ENCODE measurements at regions not wholly inside any gene's neighbourhood (a gene's known extent, or its start where the extent isn't known, plus 50 kb on each side); places are given as distances from the start of the nearest gene placed in this dataset.

- Histone ChIP-seq H3K27ac (ENCODE audit: low read length) (no peak overlapping the region), H3K9me3 (ENCODE audit: control insufficient read depth in 1 of 2, low read length in 2 of 2) (peaks cover 0 to 5% of the 10 kb centered on the region in 2 donors), H3K4me3 (ENCODE audit: low read depth in 1 of 2, low read length in 2 of 2) (no peak overlapping the region), H3K27me3 (ENCODE audit: low read depth, low read length) (no peaks in the 10 kb centered on the region), H3K4me1 (ENCODE audit: control insufficient read depth in 1 of 2, insufficient read depth in 2 of 2, low read length in 2 of 2) (peaks cover 0 to 21% of the 10 kb centered on the region in 2 donors), H3K36me3 (ENCODE audit: control insufficient read depth in 1 of 2, insufficient read depth in 2 of 2, low read length in 2 of 2) (no peaks in the 10 kb centered on the region)
Measured at GRCh38 chr10:44195112-44196007, 189.5 kb downstream of the CXCL12 start.

DNA sequence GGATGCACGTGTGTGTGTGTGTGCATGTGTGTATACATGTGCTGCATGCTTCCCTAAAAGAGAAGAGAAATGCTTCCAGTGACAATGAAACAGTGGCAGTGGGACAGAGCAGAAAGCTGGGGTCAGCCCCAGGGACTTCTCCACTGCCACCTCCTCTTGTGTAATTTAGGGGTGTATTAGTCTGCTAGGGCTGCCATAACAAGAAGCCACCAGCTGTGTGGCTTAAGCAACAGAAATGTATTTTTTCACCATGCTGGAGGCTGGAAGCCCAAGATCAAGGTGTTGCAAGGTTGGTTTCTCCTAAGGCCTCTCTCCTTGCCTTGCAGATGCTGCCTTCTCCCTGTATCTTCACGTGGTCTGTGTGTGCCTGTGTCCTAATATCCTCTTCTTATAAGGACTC lies 190.5 kb downstream of the CXCL12 start:
- H3K9me3 ChIP-seq (ENCODE audit: control insufficient read depth in 1 of 2, low read length in 2 of 2): peaks cover 0 to 5% of the 10 kb centered on the region in 2 donors
- H3K36me3 ChIP-seq (ENCODE audit: control insufficient read depth in 1 of 2, insufficient read depth in 2 of 2, low read length in 2 of 2): no peaks in the 10 kb centered on the region
- no peak overlapping the region for H3K27ac ChIP-seq (ENCODE audit: low read length)
- H3K27me3 ChIP-seq (ENCODE audit: low read depth, low read length): no peaks in the 10 kb centered on the region
- peaks cover 0 to 21% of the 10 kb centered on the region in 2 donors for H3K4me1 ChIP-seq (ENCODE audit: control insufficient read depth in 1 of 2, insufficient read depth in 2 of 2, low read length in 2 of 2)
- H3K4me3 ChIP-seq (ENCODE audit: low read depth in 1 of 2, low read length in 2 of 2): no peak overlapping the region

DNA sequence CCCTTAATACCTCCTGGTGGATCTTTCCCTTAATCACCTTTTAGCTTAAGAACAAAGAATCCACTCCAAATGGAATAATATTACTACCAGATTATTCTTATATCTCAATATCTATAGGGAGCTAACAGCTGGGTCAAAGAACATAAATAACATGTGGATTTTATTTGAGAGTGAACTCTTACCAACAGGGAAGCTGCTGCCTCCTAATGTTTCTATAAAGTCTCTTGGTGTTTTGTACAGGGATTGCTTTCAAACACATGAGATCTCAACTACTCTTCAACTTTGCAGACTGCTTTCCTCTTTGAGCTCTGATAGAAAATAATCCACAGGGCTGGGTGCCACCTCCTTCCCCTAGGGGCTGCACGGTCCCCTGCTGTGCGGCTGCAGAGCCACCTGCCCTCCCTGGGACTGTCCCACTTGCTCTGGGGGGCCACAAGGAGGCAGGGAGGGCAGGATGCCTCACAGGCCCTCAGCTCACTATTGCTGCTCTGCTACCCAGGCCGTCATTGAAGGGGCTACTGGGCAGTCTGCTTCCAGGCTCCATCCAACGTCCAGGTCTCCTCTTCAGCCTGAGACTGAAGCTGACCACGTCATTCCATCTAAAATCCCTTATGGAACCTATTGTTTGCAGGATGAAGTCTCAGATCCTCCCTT lies 191.2 kb downstream of the CXCL12 start:
- Histone ChIP-seq H3K4me1 (ENCODE audit: control insufficient read depth in 1 of 2, insufficient read depth in 2 of 2, low read length in 2 of 2) (peaks cover 0 to 21% of the 10 kb centered on the region in 2 donors), H3K36me3 (ENCODE audit: control insufficient read depth in 1 of 2, insufficient read depth in 2 of 2, low read length in 2 of 2) (no peaks in the 10 kb centered on the region), H3K9me3 (ENCODE audit: control insufficient read depth in 1 of 2, low read length in 2 of 2) (peaks cover 0 to 5% of the 10 kb centered on the region in 2 donors), H3K27ac (ENCODE audit: low read length) (no peak overlapping the region), H3K27me3 (ENCODE audit: low read depth, low read length) (no peaks in the 10 kb centered on the region), H3K4me3 (ENCODE audit: low read depth in 1 of 2, low read length in 2 of 2) (no peak overlapping the region)

DNA sequence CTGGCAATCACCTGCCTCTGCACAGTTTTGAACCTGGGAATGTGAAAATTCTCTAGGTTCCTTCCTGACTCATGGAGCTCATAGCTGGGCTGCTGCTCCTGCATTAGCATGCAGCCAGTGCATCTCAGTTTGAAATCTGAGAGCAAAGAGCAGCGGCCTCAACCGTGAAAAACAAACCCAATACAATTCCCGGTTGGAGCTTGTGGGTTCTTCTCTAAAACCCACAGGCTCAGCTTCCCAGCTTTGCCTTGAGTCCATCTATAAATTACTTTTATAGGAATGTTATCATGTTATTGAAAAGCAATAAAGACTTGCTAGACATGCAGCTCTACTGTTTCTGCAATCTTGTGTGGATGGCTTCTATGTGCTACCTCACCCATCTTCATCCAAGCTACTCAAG lies 191.7 kb downstream of the CXCL12 start:
- no peak overlapping the region for H3K4me3 ChIP-seq (ENCODE audit: low read depth in 1 of 2, low read length in 2 of 2)
- no peak overlapping the region for H3K27ac ChIP-seq (ENCODE audit: low read length)
- H3K4me1 ChIP-seq (ENCODE audit: control insufficient read depth in 1 of 2, insufficient read depth in 2 of 2, low read length in 2 of 2): peaks cover 0 to 17% of the 10 kb centered on the region in 2 donors
- no peaks in the 10 kb centered on the region for H3K27me3 ChIP-seq (ENCODE audit: low read depth, low read length)
- no peaks in the 10 kb centered on the region for H3K36me3 ChIP-seq (ENCODE audit: control insufficient read depth in 1 of 2, insufficient read depth in 2 of 2, low read length in 2 of 2)
- peaks cover 0 to 5% of the 10 kb centered on the region in 2 donors for H3K9me3 ChIP-seq (ENCODE audit: control insufficient read depth in 1 of 2, low read length in 2 of 2)

DNA sequence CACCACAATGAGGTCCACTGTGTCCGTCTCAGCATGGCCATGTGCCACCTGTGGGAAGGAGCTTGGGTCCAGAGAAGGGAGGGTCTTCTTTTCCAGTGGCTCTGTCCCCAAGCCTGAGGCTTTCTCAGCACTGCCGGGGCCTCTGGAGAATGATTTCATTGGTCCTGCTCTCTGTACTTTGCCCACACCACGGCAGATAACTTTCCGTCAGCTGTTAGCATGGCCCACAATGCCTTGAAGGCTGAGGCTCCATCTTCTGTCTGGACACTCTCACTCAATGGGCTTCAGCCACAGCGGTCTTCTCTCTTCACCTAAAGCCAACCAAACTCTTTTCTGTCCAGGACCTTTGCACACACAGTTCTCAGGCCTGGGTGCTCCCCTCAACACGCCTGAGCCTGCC lies 192.5 kb downstream of the CXCL12 start:
- Histone ChIP-seq H3K27me3 (ENCODE audit: low read depth, low read length) (no peaks in the 10 kb centered on the region), H3K27ac (ENCODE audit: low read length) (no peak overlapping the region), H3K4me1 (ENCODE audit: control insufficient read depth in 1 of 2, insufficient read depth in 2 of 2, low read length in 2 of 2) (peaks cover 0 to 14% of the 10 kb centered on the region in 2 donors), H3K4me3 (ENCODE audit: low read depth in 1 of 2, low read length in 2 of 2) (no peak overlapping the region), H3K9me3 (ENCODE audit: control insufficient read depth in 1 of 2, low read length in 2 of 2) (peaks cover 0 to 5% of the 10 kb centered on the region in 2 donors), H3K36me3 (ENCODE audit: control insufficient read depth in 1 of 2, insufficient read depth in 2 of 2, low read length in 2 of 2) (no peaks in the 10 kb centered on the region)

DNA sequence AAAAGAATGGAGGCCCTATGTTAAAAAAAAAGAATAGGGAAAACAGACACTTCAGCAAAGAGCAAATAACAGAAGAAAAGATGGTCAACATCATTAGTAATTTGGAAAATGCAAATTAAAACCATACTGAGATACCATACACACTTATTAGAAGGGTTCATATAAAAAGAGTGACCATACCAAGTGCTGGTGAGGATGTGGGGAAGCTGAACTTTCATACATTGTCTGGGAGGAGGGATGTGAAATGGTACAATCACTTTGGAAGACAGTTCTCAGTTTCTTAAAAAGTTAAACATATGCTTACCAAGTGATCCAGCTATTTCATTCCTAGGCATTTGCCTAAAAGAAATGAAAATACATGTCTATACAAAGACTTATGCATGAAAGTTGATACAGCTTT lies 194.4 kb downstream of the CXCL12 start:
- peaks cover 0 to 5% of the 10 kb centered on the region in 2 donors for H3K9me3 ChIP-seq (ENCODE audit: control insufficient read depth in 1 of 2, low read length in 2 of 2)
- no peaks in the 10 kb centered on the region for H3K36me3 ChIP-seq (ENCODE audit: control insufficient read depth in 1 of 2, insufficient read depth in 2 of 2, low read length in 2 of 2)
- H3K4me3 ChIP-seq (ENCODE audit: low read depth in 1 of 2, low read length in 2 of 2): no peak overlapping the region
- no peaks in the 10 kb centered on the region for H3K27me3 ChIP-seq (ENCODE audit: low read depth, low read length)
- no peak overlapping the region for H3K27ac ChIP-seq (ENCODE audit: low read length)
- H3K4me1 ChIP-seq (ENCODE audit: control insufficient read depth in 1 of 2, insufficient read depth in 2 of 2, low read length in 2 of 2): peaks cover 0 to 6% of the 10 kb centered on the region in 2 donors

- no peak overlapping the region for H3K27ac ChIP-seq (ENCODE audit: low read length)
Measured at GRCh38 chr10:44186821-44187220, 198.1 kb downstream of the CXCL12 start.

DNA sequence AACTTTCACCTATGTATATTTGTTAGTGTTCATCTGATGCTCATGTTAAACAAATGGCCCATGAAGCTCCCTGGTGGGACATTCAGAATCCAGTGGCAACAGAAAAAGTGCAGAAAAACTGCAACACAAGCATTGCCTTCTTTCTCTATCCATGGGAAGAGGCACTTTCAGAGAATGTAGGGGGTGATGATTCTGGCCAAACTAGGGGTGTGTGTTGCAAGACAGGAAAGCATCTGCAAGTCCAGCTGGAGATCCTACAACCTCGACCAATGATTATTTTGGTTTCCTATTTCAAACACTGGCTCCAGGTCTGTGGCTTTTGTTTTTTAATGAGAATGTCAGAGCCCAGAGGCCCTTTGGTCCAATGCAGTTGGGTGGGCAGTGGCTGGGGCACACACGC lies 198.7 kb downstream of the CXCL12 start:
- Histone ChIP-seq H3K4me1 (ENCODE audit: control insufficient read depth in 1 of 2, insufficient read depth in 2 of 2, low read length in 2 of 2) (no peaks in the 10 kb centered on the region), H3K27ac (ENCODE audit: low read length) (no peak overlapping the region), H3K27me3 (ENCODE audit: low read depth, low read length) (no peaks in the 10 kb centered on the region), H3K9me3 (ENCODE audit: control insufficient read depth in 1 of 2, low read length in 2 of 2) (peaks cover 0 to 5% of the 10 kb centered on the region in 2 donors), H3K36me3 (ENCODE audit: control insufficient read depth in 1 of 2, insufficient read depth in 2 of 2, low read length in 2 of 2) (no peaks in the 10 kb centered on the region), H3K4me3 (ENCODE audit: low read depth in 1 of 2, low read length in 2 of 2) (no peak overlapping the region)

More at GRCh38 chr10:44186821-44187220, 198.1 kb downstream of the CXCL12 start:
- H3K4me1 ChIP-seq (ENCODE audit: control insufficient read depth in 1 of 2, insufficient read depth in 2 of 2, low read length in 2 of 2): no peaks in the 10 kb centered on the region
- no peaks in the 10 kb centered on the region for H3K36me3 ChIP-seq (ENCODE audit: control insufficient read depth in 1 of 2, insufficient read depth in 2 of 2, low read length in 2 of 2)
- H3K4me3 ChIP-seq (ENCODE audit: low read depth in 1 of 2, low read length in 2 of 2): no peak overlapping the region
- H3K27me3 ChIP-seq (ENCODE audit: low read depth, low read length): no peaks in the 10 kb centered on the region
- peaks cover 0 to 5% of the 10 kb centered on the region in 2 donors for H3K9me3 ChIP-seq (ENCODE audit: control insufficient read depth in 1 of 2, low read length in 2 of 2)

DNA sequence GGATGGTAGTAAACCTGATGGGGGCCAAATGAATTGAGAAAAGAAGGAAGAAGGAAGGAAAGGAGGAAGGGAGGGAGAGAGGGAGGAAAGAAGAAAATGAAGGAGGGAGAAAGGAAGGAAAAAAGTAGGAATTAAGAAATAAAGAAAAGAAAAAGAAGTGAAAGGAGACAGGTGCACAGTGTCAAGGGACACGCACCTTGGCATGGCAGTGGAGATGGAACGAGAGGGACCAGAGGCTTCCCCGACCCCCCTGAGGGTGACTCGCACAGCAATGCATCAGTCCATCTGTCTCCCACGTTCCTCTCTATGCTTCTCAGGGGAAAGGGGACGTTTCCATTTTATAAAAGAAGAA lies 199.6 kb downstream of the CXCL12 start:
- Histone ChIP-seq H3K27ac (ENCODE audit: low read length) (no peak overlapping the region), H3K36me3 (ENCODE audit: control insufficient read depth in 1 of 2, insufficient read depth in 2 of 2, low read length in 2 of 2) (no peaks in the 10 kb centered on the region), H3K4me1 (ENCODE audit: control insufficient read depth in 1 of 2, insufficient read depth in 2 of 2, low read length in 2 of 2) (no peaks in the 10 kb centered on the region), H3K4me3 (ENCODE audit: low read depth in 1 of 2, low read length in 2 of 2) (no peak overlapping the region), H3K9me3 (ENCODE audit: control insufficient read depth in 1 of 2, low read length in 2 of 2) (no peaks in the 10 kb centered on the region), H3K27me3 (ENCODE audit: low read depth, low read length) (no peaks in the 10 kb centered on the region)

- Histone ChIP-seq H3K9me3 (ENCODE audit: control insufficient read depth in 1 of 2, low read length in 2 of 2) (no peaks in the 10 kb centered on the region), H3K27me3 (ENCODE audit: low read depth, low read length) (no peaks in the 10 kb centered on the region), H3K36me3 (ENCODE audit: control insufficient read depth in 1 of 2, insufficient read depth in 2 of 2, low read length in 2 of 2) (no peaks in the 10 kb centered on the region), H3K4me1 (ENCODE audit: control insufficient read depth in 1 of 2, insufficient read depth in 2 of 2, low read length in 2 of 2) (no peaks in the 10 kb centered on the region), H3K4me3 (ENCODE audit: low read depth in 1 of 2, low read length in 2 of 2) (no peak overlapping the region), H3K27ac (ENCODE audit: low read length) (no peak overlapping the region)
Measured at GRCh38 chr10:44184633-44185314, 200.1 kb downstream of the CXCL12 start.
